ENCODE measurements at regions not wholly inside any gene's neighbourhood (a gene's known extent, or its start where the extent isn't known, plus 50 kb on each side); places are given as distances from the start of the nearest gene placed in this dataset.

- no peak overlapping the region for H3K27ac ChIP-seq
- H3K4me3 ChIP-seq: no peak overlapping the region
- no peaks in the 10 kb centered on the region for H3K27me3 ChIP-seq
- no peaks in the 10 kb centered on the region for H3K9me3 ChIP-seq
- H3K36me3 ChIP-seq: no peaks in the 10 kb centered on the region
- intact Hi-C loops (cut with DNase I; ENCODE audit: low total_unique reads): no loop called here
- no peak for DNase-seq
- H3K4me1 ChIP-seq: no peaks in the 10 kb centered on the region
- 21 to 55% (median 38%) methylated on average over 1 of the region's 1 CpG for WGBS, 5 donors
- no peak for TF ChIP-seq POLR2A (IDR thresholded peaks at IDR 0.05)
- TF ChIP-seq POLR2AphosphoS5 (IDR thresholded peaks at IDR 0.05): no peak
- TF ChIP-seq CTCF (IDR thresholded peaks at IDR 0.05): no peak
- no peak for TF ChIP-seq EP300 (IDR thresholded peaks at IDR 0.05)
Measured at GRCh38 chr4:66298569-66298968, 628.3 kb upstream of the EPHA5 start.

GRCh38 chr4:66297703-66298102, 627.4 kb upstream of the EPHA5 start:
- no peaks in the 10 kb centered on the region for H3K4me1 ChIP-seq
- no peaks in the 10 kb centered on the region for H3K27me3 ChIP-seq
- H3K36me3 ChIP-seq: no peaks in the 10 kb centered on the region
- no peaks in the 10 kb centered on the region for H3K9me3 ChIP-seq
- intact Hi-C loops (cut with DNase I; ENCODE audit: low total_unique reads): no loop called here
- no peak overlapping the region for H3K4me3 ChIP-seq
- no peak for DNase-seq
- 23 to 57% (median 39%) methylated on average over 1 of the region's 1 CpG for WGBS, 5 donors
- H3K27ac ChIP-seq: no peak overlapping the region
- TF ChIP-seq POLR2A (IDR thresholded peaks at IDR 0.05) (no peak), CTCF (IDR thresholded peaks at IDR 0.05) (no peak), EP300 (IDR thresholded peaks at IDR 0.05) (no peak), POLR2AphosphoS5 (IDR thresholded peaks at IDR 0.05) (no peak)

- intact Hi-C loops (cut with DNase I; ENCODE audit: low total_unique reads): no loop called here
- no peak for DNase-seq
- Histone ChIP-seq H3K27ac (no peak overlapping the region), H3K4me1 (no peaks in the 10 kb centered on the region), H3K9me3 (no peaks in the 10 kb centered on the region), H3K36me3 (no peaks in the 10 kb centered on the region), H3K27me3 (no peaks in the 10 kb centered on the region), H3K4me3 (no peak overlapping the region)
- no peak for TF ChIP-seq POLR2A (IDR thresholded peaks at IDR 0.05)
- no peak for TF ChIP-seq EP300 (IDR thresholded peaks at IDR 0.05)
- TF ChIP-seq POLR2AphosphoS5 (IDR thresholded peaks at IDR 0.05): no peak
- no peak for TF ChIP-seq CTCF (IDR thresholded peaks at IDR 0.05)
- 82 to 91% (median 89%) methylated on average over 5 of the region's 5 CpGs for WGBS, 5 donors
Measured at GRCh38 chr4:66294638-66295037, 624.3 kb upstream of the EPHA5 start.

GRCh38 chr4:66284991-66285451, 614.7 kb upstream of the EPHA5 start:
- no peak for DNase-seq
- intact Hi-C loops (cut with DNase I; ENCODE audit: low total_unique reads): no loop called here
- no peak overlapping the region for H3K27ac ChIP-seq
- H3K4me1 ChIP-seq: no peaks in the 10 kb centered on the region
- WGBS, 5 donors: 83 to 89% (median 88%) methylated on average over 12 to 15 of the region's 15 CpGs
- H3K4me3 ChIP-seq: no peak overlapping the region
- peaks cover 0 to 15% (median 5%) of the 10 kb centered on the region in 4 donors for H3K9me3 ChIP-seq
- H3K36me3 ChIP-seq: no peaks in the 10 kb centered on the region
- no peak for TF ChIP-seq EP300 (IDR thresholded peaks at IDR 0.05)
- no peak for TF ChIP-seq POLR2A (IDR thresholded peaks at IDR 0.05)
- TF ChIP-seq CTCF (IDR thresholded peaks at IDR 0.05): no peak
- no peak for TF ChIP-seq POLR2AphosphoS5 (IDR thresholded peaks at IDR 0.05)
- H3K27me3 ChIP-seq: no peaks in the 10 kb centered on the region
